ENCODE measurements at regions not wholly inside any gene's neighbourhood (a gene's known extent, or its start where the extent isn't known, plus 50 kb on each side); places are given as distances from the start of the nearest gene placed in this dataset.

GRCh38 chr13:76651286-76651685, 234.9 kb downstream of the KCTD12 start:
- no peak overlapping the region for H3K4me3 ChIP-seq (replicated peaks; ENCODE audit: low read depth, low read length)
- no peak for TF ChIP-seq CTCF (IDR thresholded peaks at IDR 0.05; ENCODE audit: low read depth, low read length, missing control alignments)
- no peak for DNase-seq (ENCODE audit: extremely low read depth, low read depth)

GRCh38 chr13:76647550-76647949, 238.7 kb downstream of the KCTD12 start:
- no peak for TF ChIP-seq CTCF (IDR thresholded peaks at IDR 0.05; ENCODE audit: low read depth, low read length, missing control alignments)
- no peak for DNase-seq (ENCODE audit: extremely low read depth, low read depth)
- no peak overlapping the region for H3K4me3 ChIP-seq (replicated peaks; ENCODE audit: low read depth, low read length)

GRCh38 chr13:76646946-76647345, 239.3 kb downstream of the KCTD12 start:
- no peak for DNase-seq (ENCODE audit: extremely low read depth, low read depth)
- H3K4me3 ChIP-seq (replicated peaks; ENCODE audit: low read depth, low read length): no peak overlapping the region

GRCh38 chr13:76645632-76646031, 240.6 kb downstream of the KCTD12 start:
- DNase-seq (ENCODE audit: extremely low read depth, low read depth): no peak
- no peak overlapping the region for H3K4me3 ChIP-seq (replicated peaks; ENCODE audit: low read depth, low read length)
- no peak for TF ChIP-seq CTCF (IDR thresholded peaks at IDR 0.05; ENCODE audit: low read depth, low read length, missing control alignments)

More at GRCh38 chr13:76646946-76647345, 239.3 kb downstream of the KCTD12 start:
- no peak for TF ChIP-seq CTCF (IDR thresholded peaks at IDR 0.05; ENCODE audit: low read depth, low read length, missing control alignments)

- DNase-seq (ENCODE audit: extremely low read depth, low read depth): no peak
- TF ChIP-seq CTCF (IDR thresholded peaks at IDR 0.05; ENCODE audit: low read depth, low read length, missing control alignments): no peak
- no peak overlapping the region for H3K4me3 ChIP-seq (replicated peaks; ENCODE audit: low read depth, low read length)
Observed at GRCh38 chr13:76644906-76645305, 241.3 kb downstream of the KCTD12 start.

- no peak for DNase-seq (ENCODE audit: extremely low read depth, low read depth)
- H3K4me3 ChIP-seq (replicated peaks; ENCODE audit: low read depth, low read length): no peak overlapping the region
- no peak for TF ChIP-seq CTCF (IDR thresholded peaks at IDR 0.05; ENCODE audit: low read depth, low read length, missing control alignments)
Observed at GRCh38 chr13:76643596-76643995, 242.6 kb downstream of the KCTD12 start.

GRCh38 chr13:76641056-76641455, 245.1 kb downstream of the KCTD12 start:
- H3K4me3 ChIP-seq (replicated peaks; ENCODE audit: low read depth, low read length): no peak overlapping the region
- no peak for DNase-seq (ENCODE audit: extremely low read depth, low read depth)
- no peak for TF ChIP-seq CTCF (IDR thresholded peaks at IDR 0.05; ENCODE audit: low read depth, low read length, missing control alignments)
